Stimulated activated CD8-positive, alpha-beta memory T cell treated with anti-CD3 and anti-CD28 coated beads, Interleukin-12 subunit alpha, Interleukin-12 subunit beta, amount 100 ng/mL, for 1 hour (primary cell): ENCODE measurements at regions not wholly inside any gene's neighbourhood (a gene's known extent, or its start where the extent isn't known, plus 50 kb on each side); places are given as distances from the start of the nearest gene placed in this dataset.

Experiments
- DNase-seq: peaks from one replicate; pipeline ENCODE4 v3.0.0-alpha.2; 2020; ENCODE audit warnings: low read depth

DNA sequence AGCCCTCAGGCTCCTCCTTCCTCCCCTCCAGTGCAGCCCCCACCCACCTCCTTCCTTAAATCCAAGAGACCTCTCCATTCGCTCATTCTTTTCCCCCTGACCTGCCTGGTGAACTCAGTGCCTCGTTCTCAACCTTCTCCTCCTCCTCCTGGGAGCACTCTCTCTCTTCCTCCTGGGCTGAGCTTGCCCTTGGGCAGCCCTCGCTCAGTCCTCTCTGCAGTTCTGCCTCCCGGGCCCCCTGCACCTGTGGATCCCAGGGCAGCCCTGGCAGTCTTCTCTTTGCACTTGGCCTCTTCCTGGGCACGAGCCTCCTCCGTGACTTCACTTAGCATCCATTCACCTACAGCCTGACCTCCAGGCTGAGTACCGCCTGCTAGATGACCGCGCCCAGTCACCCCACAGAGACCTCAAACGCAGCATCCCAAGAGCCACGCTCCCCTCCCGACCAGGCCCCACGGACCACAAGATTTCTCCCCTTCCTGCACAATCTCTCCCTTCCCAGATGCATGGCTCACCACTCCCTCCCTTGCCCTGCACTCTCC lies 58.9 kb upstream of the ID2 start:
- DNase-seq: no peak

DNA sequence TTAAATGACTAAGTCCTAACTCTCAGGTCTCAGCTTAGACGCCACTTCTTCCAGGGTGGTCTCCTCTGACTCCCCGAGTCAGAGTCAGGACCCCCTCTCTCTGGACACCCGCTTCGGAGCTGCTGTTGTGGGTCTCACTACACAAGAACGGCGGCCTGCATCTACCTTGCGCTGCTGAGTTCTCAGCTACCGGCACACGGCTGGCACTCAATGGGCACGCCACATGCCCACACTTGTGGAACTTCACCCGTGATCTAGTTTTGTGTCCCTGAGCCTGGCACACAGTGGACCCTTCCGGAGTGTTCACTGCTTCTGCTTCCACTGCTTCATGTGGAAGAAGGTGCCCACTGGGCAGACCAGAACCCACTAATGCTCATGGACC lies 58.3 kb upstream of the ID2 start:
- no peak for DNase-seq

DNA sequence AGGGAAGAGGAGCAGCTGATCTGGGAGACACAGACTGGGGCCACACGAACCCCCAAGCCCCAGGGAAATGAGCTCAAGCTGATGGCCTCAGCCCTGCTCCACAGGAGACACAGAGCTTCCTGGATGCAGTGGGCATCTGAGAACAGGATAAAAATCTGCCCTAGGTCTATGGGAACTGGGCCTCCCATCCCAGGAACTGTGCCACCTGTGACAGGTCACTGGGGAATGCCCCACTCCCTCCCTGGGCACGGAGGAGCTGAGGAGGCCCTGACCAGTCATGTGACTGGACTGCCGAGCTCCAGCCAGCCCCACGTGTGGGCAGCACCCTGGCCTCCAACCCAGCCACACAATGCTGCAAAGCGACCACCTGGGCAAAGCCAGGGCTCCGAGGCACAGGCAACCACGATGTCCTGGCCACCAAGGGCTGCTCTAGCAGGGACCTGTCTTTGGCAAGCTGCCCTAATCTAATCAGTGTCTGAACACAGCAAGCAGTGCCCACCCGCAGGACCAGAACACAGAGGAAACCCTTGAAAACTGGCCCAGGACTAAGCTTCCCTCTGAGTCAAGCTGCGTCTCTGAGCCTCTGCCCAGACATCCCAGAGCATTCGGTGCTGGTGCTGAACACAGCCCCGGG lies 57.8 kb upstream of the ID2 start:
- no peak for DNase-seq

DNA sequence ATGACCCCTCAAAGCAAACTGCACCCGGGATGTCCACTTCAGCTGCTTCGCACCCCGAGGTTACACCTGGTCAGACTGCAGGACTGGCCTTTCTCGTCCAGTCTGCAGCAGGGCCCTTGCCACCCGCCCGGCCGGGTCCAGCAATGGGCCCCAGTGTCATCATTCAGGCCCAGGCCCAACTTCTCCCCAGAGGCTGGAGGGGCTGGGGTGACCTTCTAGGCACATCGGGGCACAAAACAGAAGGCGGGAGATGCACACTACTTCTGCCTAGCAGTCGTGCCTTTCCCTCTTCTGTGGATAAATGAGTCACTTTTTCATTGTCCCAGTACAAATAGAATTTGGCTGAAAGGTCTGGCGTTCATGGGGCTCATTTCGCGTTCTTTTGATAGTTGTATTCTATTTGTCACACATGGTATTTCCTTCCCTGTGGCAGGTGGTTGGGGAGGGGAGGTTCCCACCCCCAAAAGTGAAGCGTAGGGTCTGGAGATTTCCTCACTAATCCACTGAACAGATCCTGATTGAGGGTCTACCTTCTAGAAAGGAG lies 56.9 kb upstream of the ID2 start:
- DNase-seq: no peak

DNA sequence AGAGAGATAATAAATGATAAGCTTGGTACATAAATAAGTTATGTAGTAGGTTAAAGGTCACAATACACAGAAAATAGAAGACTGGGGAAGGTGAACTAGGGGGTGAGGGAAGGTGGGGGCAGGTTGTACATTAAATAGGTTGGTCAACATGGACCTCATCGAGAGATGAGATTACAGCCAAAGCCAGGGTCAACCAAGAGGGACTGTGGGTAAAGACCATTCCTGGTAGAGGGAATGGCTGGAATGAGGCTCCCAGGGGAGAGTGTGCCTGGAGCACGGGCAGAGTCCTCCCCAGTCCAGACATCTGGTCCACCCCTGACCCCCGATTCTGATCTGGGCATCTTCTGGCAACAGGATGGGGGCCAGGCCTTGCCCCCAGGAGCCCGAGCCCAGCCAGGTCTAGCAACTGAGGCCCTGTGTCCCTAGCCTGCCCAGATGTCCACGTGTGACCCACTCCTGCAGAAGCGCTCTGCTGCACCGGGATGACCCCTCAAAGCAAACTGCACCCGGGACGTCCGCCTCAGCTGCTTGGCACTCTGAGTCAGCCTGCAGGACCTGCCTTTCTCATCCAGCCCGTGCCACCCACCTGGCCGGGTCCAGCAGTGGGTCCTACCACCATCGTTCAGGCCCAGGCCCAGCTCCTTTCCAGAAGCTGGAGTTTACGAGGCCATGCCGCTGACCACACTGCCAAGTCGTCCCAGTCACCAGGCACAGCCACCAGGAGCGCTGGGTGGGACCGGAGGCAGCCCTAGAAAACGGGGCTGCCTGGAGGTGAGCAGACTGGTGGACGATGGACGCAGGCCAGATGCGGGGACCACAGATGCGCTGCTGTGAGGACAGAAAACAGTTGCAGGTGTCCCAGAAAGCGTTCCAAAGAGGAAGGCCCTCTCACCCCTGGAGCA lies 56.2 kb upstream of the ID2 start:
- DNase-seq: no peak

DNA sequence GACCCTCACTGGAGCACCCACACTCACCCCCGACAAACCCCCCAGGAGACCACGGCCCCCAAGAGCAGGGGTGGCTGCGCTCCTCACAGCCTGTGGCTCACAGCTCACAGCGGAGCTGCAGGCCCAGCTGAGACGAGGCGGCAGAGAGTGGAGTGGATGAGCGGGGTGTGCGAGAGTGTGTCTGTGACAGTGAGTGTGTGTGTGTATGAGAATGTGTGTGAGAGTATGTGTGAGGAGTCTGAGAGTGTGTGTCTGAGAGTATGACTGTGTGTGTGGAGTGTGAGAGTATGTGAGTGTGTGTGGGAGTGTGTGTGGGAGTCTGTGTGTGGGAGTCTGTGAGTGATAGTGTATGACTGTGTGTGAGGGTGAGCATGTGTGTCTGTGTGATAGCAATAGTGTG lies 55.3 kb upstream of the ID2 start:
- no peak for DNase-seq

DNA sequence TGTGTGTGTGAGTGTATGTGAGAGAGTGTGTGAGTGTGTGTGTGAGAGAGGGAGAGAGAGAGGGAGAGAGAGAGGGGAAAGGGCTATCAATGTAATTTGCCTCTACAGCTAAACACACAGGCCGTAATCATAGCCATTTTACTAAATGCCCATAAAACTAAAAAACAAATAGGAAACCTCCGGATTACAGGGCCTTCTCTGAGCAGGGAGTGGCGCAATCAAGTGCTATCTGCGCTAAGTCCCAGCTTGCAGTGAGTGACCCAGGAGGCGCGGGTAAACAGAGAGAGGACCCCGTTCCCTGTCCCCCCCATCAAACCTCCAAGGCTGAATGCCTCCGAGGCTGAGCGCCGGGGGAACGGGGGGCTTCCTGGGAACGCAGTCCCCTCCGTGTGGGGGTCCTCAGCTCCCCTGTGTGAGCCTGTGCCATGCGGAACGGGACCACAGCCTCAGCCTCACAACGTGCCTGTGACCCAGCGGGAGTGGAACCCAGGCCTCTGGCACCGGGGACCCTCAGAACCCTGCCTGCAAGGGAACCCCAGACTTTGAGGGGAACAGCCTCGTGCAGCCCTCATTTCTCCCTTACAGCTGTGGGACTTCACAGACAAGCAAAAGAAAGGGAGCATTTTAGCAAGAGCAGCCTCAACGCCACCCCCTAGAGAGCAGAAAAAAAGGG lies 54.7 kb upstream of the ID2 start:
- no peak for DNase-seq

DNA sequence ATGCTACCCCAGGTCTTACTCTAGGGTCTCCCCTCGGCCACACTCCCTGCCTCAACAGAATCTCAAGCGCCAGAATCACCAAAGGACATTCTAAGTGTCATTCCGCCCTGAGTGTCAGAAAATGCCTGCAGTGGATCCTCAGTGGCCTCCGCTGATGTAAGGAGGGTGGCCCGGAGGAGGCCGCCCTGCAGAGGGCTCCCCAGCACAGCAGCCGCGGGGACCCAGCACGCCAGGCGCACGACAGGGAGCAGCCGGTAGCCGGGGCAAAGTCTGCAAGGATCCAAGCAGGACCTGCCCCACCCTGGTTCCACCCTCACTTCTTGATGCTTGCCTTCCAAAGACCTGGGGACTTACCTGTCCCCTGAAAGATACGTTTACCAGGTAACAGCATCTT lies 54.2 kb upstream of the ID2 start:
- DNase-seq: no peak

DNA sequence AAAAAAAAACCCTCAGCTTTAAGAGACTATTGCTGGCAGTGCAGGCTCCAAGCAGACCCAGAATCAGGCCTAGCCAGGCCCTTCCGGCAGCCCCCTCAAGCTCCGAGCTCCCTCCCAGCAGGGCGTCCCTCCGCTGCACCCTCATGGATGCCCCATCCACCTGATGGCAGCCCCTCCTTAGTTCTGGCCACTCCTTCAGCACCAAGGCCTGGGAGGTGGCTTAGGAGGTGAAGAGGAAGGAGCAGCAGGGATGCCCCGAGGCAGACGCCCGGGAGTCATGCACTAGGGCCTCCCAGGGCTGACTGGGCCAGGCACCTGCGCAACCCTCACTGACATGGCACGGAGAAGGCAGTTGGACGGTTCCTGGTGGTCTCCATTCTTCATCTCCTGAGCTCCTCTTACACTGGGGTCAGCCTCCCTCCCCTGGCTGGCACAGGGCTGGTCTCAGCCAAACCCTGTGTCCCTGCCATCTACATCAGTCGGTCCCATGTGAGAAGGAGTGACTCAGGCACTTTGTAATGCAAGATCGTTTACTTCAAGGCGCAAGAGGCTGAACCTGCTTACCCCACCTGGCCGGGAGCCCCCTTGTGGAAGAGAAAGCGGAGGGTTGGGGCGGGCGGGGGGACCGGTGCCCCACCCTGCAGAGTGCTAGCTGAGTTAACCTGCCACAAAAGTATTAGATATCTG lies 53.5 kb upstream of the ID2 start:
- DNase-seq: no peak

DNA sequence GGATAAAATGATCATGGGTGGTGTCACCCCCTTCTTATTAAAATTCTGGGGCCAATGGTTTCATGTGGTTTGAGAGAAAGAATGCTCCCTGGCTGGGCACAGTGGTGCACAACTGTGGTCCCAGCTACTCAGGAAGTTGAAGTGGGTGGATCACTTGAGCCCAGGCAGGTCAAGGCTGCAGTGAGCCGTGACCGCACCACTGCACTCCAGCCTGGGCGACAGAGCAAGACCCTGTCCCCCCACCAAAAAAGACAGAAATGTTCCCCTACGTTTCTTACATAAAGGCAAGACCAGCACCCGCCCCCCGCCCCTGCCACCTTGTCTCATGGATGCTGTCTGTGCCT lies 53.0 kb upstream of the ID2 start:
- no peak for DNase-seq

DNA sequence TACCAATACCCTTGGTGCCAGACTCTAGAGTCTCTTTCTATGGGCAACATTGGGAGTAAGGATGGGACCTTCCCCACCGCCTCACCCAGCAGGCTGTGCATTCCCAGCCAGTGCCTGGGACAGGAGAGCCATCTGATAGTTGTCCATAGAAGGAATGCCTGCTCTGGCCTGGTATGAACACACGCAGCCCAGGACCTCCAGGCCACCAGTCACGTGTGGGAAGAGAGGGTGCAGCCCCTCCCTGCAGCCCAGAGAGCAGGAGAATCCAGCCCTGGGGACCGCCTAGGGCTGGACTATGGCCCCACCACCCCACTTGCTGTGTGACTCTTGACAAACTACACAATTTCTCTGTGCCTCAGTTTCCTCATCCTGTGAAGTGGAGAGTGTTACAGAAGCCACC lies 52.5 kb upstream of the ID2 start:
- no peak for DNase-seq

DNA sequence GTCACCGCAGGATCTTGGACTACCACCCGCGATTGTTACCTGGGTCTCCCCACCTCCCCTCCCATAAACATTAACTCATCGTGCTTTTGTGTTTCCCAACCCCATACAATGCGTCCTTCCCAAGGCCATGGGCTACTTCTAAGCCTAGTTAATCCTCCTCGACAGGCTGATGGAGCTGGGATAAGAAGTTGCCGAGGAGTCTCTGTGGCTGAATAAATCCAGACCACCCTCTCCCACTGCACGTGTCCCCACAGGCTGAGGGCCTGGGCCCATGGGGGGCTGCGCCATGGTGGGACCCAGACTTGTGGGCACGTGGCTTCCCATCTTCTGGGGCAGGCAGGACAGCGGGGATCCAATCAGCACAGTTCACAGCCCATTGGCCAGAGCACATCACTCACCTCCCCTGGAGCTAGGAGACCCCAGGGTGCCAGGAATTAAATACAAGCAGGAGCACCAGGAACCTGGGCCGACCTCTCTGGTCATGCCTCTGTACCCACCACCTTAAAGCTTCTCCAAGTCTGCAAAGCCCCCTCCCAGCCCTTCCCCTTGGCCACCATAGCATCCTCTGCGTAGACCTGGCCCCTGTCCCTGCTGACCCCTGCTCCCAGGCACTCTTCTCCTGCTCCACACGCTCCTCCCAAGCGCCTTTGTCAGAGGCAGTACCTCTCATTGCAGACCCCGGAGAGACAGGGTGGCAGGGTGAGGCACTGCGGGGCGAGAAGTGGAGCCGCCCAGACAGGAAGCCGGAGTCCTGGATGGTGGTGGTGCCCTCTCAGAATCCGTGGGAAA lies 51.0 kb upstream of the ID2 start:
- DNase-seq: no peak

DNA sequence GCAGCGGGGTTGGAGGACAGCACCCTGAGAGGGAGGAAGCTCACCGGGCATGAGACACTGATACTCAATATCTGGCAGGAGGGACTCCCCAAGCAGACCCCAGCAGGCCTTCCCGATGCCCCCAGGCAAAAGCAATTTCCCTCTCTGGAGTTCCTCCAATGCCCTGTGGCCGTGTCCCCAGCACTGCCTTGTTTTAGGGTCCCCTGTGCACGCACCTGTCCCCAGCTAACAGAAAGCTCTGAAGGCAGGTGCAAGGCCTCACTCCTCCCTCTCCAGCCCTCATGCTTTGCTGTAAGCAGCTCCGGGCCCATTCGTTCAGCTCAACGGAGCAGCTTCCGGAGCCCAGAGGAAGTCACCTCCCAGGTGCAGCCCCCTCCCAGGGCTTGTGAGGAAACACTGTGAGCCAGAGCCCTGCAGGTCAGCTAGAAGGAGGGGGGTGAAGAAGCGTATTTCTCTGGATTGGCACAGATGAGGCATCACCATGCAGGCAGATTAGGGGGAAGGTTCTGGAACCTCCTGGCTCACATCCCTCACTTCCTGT lies 50.3 kb upstream of the ID2 start:
- no peak for DNase-seq
